Right ventricle myocardium superior (tissue), 1 donor: ENCODE measurements at regions not wholly inside any gene's neighbourhood (a gene's known extent, or its start where the extent isn't known, plus 50 kb on each side); places are given as distances from the start of the nearest gene placed in this dataset.
A peak's percentile ranks its signal among the peaks of the same experiment; 100 is the strongest.
"Not testable (repeated sequence)": the region's sequence is repeated elsewhere in the genome, so short reads cannot be mapped to it uniquely, and the experiment has no call there.

ENCODE experiments used
- ATAC-seq: fragments of 200-7000 bp; cut with Tn5 transposase; one replicate; pipeline ENCODE4 v1.9.1; 2020; ENCODE audit warnings: mild to moderate bottlenecking; ENCODE audit not compliant: poor library complexity
- DNase-seq: peaks from one replicate; pipeline ENCODE4 v3.0.0-alpha.2; 2020
- intact Hi-C: fragments of 100-400 bp; cut with DNase I; formaldehyde crosslinking; loops from one replicate; pipeline ENCODE4 v1.11.2; 2022
- donor health status: DM: no; HTN: yes; CAD: no; lungs with severe emphysema.

DNA sequence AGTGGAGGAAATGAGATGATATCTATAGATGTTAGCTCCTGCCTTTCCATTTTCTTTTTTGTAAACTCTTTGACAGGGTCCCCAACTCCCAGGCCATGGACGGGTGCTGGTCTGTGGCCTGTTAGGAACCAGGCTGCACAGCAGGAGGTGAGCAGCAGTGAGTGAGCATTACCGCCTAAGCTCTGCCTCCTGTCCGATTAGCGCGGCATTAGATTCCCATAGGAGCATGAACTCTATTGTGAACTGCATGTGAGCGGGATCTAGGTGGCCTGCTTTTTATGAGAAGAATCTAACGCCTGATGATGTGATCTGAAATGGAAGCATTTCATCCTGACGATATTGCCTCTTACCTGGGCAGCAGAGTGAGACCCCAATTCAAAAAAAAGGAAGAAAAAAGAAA lies 56.8 kb upstream of the CHD2 start:
- no peak for ATAC-seq
- intact Hi-C loops = no loop called here

GRCh38 chr15:92843814-92844213 lies 56.3 kb upstream of the CHD2 start:
- DNase-seq (no peak), ATAC-seq (no peak)
- intact Hi-C loops = no loop called here

More for the DNA sequence above, 56.8 kb upstream of the CHD2 start:
- no peak for DNase-seq

- ATAC-seq (peak; percentile 68), DNase-seq (no peak)
- intact Hi-C loops = no loop called here
These were observed 55.0 kb upstream of the CHD2 start for GRCh38 chr15:92845126-92845508.

- no peak for DNase-seq
- ATAC-seq = no peak
- intact Hi-C loops = no loop called here
These were observed 53.4 kb upstream of the CHD2 start for GRCh38 chr15:92846741-92847140.

DNA sequence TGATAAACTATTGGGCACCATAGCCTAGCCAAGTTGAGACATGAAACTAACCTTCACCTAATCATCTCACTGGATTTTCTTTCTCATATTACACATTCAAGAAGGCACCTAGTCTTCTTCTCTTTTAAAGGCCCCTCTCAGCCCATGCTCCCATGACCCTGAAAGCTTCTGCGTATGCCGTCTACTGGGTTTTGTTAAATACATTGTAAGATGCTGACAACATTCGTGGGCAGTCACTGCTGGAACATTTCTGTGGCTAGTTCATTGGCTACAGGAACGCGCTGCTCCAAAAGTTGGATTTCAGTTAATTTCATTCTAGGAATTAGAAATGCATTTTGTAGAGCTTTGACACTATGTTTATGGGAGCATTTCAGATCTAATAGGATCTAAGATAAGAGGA lies 52.3 kb upstream of the CHD2 start:
- intact Hi-C loops = no loop called here
- DNase-seq (no peak), ATAC-seq (no peak)

GRCh38 chr15:92848464-92848851 lies 51.7 kb upstream of the CHD2 start:
- intact Hi-C loops = no loop called here
- no peak for ATAC-seq
- no peak for DNase-seq

DNA sequence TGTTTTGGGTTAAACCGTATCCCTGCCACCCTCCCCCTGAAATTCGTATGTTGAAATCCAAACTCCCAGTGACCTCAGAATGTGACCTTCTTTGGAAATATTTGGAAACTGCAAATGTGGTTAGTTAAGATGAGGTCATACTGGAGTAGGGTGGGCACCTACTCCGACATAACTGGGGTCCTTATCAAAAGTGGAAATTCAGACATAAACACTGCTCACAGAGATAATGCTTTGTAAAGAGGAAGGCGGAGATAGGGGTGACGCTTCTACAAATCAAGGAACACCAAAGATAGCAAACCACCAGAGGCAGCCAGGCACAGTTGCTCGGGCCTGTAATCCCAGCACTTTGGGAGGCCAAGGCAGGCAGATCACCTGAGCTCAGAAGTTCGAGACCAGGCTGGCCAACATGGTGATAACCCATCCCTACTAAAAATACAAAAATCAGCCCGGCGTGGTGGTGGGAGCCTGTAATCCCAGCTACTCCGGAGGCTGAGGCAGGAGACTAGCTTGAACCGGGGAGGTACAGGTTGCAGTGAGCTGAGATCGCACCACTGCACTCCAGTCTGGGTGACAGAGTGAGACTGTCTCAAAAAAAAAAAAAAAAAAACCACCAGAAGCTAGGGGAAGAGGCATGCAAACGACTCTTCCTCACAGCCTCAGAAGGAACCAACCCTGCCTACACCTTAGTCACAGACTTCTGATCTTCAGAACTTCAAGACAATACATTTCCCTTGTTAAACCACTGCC lies 51.1 kb upstream of the CHD2 start:
- no peak for DNase-seq
- ATAC-seq = no peak
- intact Hi-C loops = no loop called here

DNA sequence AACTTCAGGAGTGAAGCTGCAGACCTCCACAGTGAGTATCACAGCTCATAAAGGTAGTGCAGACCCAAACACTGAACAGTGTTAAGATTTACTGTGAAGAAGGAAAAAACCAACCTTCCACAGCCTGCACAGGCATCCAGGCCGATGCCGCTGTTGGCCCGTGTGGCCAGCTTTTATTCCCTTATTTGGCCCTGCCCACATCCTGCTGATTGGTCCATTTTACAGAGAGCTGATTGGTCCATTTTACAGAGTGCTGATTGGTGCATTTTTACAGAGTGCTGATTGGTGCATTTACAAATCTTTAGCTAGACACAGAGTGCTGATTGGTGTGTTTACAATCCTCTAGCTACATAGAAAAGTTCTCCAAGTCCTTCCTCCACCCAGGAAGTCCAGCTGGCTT lies 49.9 kb upstream of the CHD2 start:
- ATAC-seq, DNase-seq, intact Hi-C loops: not testable (repeated sequence)
